ENCODE measurements at regions not wholly inside any gene's neighbourhood (a gene's known extent, or its start where the extent isn't known, plus 50 kb on each side); places are given as distances from the start of the nearest gene placed in this dataset.

- no peak overlapping the region for H3K27ac ChIP-seq
- DNase-seq, result no peak
- no peaks in the 10 kb centered on the region for H3K4me1 ChIP-seq
- no peak for ATAC-seq
- H3K36me3 ChIP-seq, result no peaks in the 10 kb centered on the region
- intact Hi-C loops (cut with DNase I), result no loop called here
- TF ChIP-seq, protein P1, sequence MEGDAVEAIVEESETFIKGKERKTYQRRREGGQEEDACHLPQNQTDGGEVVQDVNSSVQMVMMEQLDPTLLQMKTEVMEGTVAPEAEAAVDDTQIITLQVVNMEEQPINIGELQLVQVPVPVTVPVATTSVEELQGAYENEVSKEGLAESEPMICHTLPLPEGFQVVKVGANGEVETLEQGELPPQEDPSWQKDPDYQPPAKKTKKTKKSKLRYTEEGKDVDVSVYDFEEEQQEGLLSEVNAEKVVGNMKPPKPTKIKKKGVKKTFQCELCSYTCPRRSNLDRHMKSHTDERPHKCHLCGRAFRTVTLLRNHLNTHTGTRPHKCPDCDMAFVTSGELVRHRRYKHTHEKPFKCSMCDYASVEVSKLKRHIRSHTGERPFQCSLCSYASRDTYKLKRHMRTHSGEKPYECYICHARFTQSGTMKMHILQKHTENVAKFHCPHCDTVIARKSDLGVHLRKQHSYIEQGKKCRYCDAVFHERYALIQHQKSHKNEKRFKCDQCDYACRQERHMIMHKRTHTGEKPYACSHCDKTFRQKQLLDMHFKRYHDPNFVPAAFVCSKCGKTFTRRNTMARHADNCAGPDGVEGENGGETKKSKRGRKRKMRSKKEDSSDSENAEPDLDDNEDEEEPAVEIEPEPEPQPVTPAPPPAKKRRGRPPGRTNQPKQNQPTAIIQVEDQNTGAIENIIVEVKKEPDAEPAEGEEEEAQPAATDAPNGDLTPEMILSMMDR (IDR thresholded peaks at IDR 0.05), result no peak
- H3K9me3 ChIP-seq, result no peaks in the 10 kb centered on the region
- H3K27me3 ChIP-seq (ENCODE audit: low read depth), result no peaks in the 10 kb centered on the region
- H3K4me3 ChIP-seq, result no peak overlapping the region
Measured at GRCh38 chrY:17079887-17080286, 800.1 kb downstream of the CDY2B start.

GRCh38 chrY:17067307-17067706 lies 812.7 kb downstream of the CDY2B start:
- no peak for ATAC-seq
- intact Hi-C loops (cut with DNase I), result no loop called here
- Histone ChIP-seq H3K27ac (no peak overlapping the region), H3K4me3 (no peak overlapping the region), H3K4me1 (no peaks in the 10 kb centered on the region), H3K36me3 (no peaks in the 10 kb centered on the region), H3K9me3 (no peaks in the 10 kb centered on the region), H3K27me3 (ENCODE audit: low read depth) (no peaks in the 10 kb centered on the region)
- no peak for DNase-seq
- TF ChIP-seq, protein P1 (IDR thresholded peaks at IDR 0.05), result no peak

- H3K9me3 ChIP-seq, result no peaks in the 10 kb centered on the region
- no peaks in the 10 kb centered on the region for H3K36me3 ChIP-seq
- no peaks in the 10 kb centered on the region for H3K4me1 ChIP-seq
- H3K27me3 ChIP-seq (ENCODE audit: low read depth), result no peaks in the 10 kb centered on the region
- H3K27ac ChIP-seq, result no peak overlapping the region
- no peak for DNase-seq
- TF ChIP-seq, protein P1 (IDR thresholded peaks at IDR 0.05), result no peak
- intact Hi-C loops (cut with DNase I), result no loop called here
- no peak for ATAC-seq
- H3K4me3 ChIP-seq, result no peak overlapping the region
Measured at GRCh38 chrY:17053041-17053440, 827.0 kb downstream of the CDY2B start.

GRCh38 chrY:17050374-17050773 lies 829.6 kb downstream of the CDY2B start:
- no peaks in the 10 kb centered on the region for H3K36me3 ChIP-seq
- intact Hi-C loops (cut with DNase I), result no loop called here
- ATAC-seq (no peak), DNase-seq (no peak)
- no peaks in the 10 kb centered on the region for H3K27me3 ChIP-seq (ENCODE audit: low read depth)
- no peak overlapping the region for H3K4me3 ChIP-seq
- no peaks in the 10 kb centered on the region for H3K9me3 ChIP-seq
- no peak overlapping the region for H3K27ac ChIP-seq
- TF ChIP-seq, protein P1 (IDR thresholded peaks at IDR 0.05), result no peak
- H3K4me1 ChIP-seq, result no peaks in the 10 kb centered on the region

GRCh38 chrY:17045124-17045523 lies 834.9 kb downstream of the CDY2B start:
- Histone ChIP-seq H3K9me3 (no peaks in the 10 kb centered on the region), H3K4me1 (no peaks in the 10 kb centered on the region), H3K4me3 (no peak overlapping the region), H3K36me3 (no peaks in the 10 kb centered on the region), H3K27me3 (ENCODE audit: low read depth) (no peaks in the 10 kb centered on the region), H3K27ac (no peak overlapping the region)
- intact Hi-C loops (cut with DNase I), result no loop called here
- TF ChIP-seq, protein P1 (IDR thresholded peaks at IDR 0.05), result no peak
- DNase-seq (no peak), ATAC-seq (no peak)

DNA sequence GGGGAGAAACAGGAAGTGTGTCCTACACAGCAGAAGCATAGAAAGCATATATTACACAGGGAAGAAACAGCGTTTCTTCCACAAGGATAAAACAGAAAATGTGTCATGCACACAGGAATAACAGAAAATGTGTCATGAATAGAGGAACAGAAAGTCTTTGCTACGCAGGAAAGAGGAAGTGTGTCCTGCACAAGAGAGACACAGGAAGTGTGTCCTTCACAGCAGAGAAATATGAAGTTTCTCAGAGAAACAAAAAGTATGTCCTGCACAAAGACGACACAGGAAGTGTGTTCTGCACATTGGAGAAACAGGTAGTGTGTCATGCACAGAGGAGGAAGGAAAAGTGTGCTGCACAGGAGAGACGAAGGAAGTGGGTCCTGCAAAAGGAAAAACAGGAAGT lies 835.3 kb downstream of the CDY2B start:
- Histone ChIP-seq H3K27me3 (ENCODE audit: low read depth) (no peaks in the 10 kb centered on the region), H3K36me3 (no peaks in the 10 kb centered on the region), H3K4me3 (no peak overlapping the region), H3K27ac (no peak overlapping the region), H3K4me1 (no peaks in the 10 kb centered on the region), H3K9me3 (no peaks in the 10 kb centered on the region)
- intact Hi-C loops (cut with DNase I), result no loop called here
- ATAC-seq, result no peak
- TF ChIP-seq, protein P1 (IDR thresholded peaks at IDR 0.05), result no peak
- no peak for DNase-seq
